Activated naive CD4-positive, alpha-beta T cell treated with anti-CD3 and anti-CD28 coated beads for 36 hours (primary cell): ENCODE measurements at regions not wholly inside any gene's neighbourhood (a gene's known extent, or its start where the extent isn't known, plus 50 kb on each side); places are given as distances from the start of the nearest gene placed in this dataset.

ENCODE experiments used
- CTCF ChIA-PET: fragments of 350-600 bp; sonication (Branson Sonifier 250); formaldehyde crosslinking; loops from one replicate; lab custom pipeline; 2021; ENCODE audit warnings: antibody characterized with exemption; lab: Charles Lee
- DNase-seq: peaks from one replicate; pipeline ENCODE4 v3.0.0-alpha.2; 2020
- H3K27ac Mint-ChIP-seq: one replicate; pipeline ENCODE4 v1.8.0; 2021; ENCODE audit warnings: mild to moderate bottlenecking, mixed read lengths
- H3K27me3 Mint-ChIP-seq: one replicate; pipeline ENCODE4 v1.8.0; 2021; ENCODE audit warnings: low read depth, mixed read lengths
- H3K36me3 Mint-ChIP-seq: one replicate; pipeline ENCODE4 v1.8.0; 2021; ENCODE audit warnings: low read depth, mixed read lengths
- H3K4me1 Mint-ChIP-seq: one replicate; pipeline ENCODE4 v1.8.0; 2021; ENCODE audit warnings: low read depth, mixed read lengths
- H3K4me3 Mint-ChIP-seq: one replicate; pipeline ENCODE4 v1.8.0; 2021; ENCODE audit warnings: mild to moderate bottlenecking, moderate library complexity, mixed read lengths
- H3K9me3 Mint-ChIP-seq: one replicate; pipeline ENCODE4 v1.8.0; 2021; ENCODE audit warnings: mixed read lengths
- intact Hi-C: fragments of 100-400 bp; cut with micrococcal nuclease; formaldehyde crosslinking; loops from one replicate; pipeline ENCODE4 v1.15.1; 2023

GRCh38 chr10:108861181-108861754, 1062.0 kb downstream of the XPNPEP1 start:
- CTCF ChIA-PET, result no interaction called here
- no peaks in the 10 kb centered on the region for H3K36me3 Mint-ChIP-seq
- H3K9me3 Mint-ChIP-seq, result peaks cover 1% of the 10 kb centered on the region
- no peak overlapping the region for H3K4me3 Mint-ChIP-seq
- no peak overlapping the region for H3K27ac Mint-ChIP-seq
- H3K4me1 Mint-ChIP-seq, result no peaks in the 10 kb centered on the region
- peaks cover 3% of the 10 kb centered on the region for H3K27me3 Mint-ChIP-seq
- DNase-seq, result no peak
- intact Hi-C loops, result no loop called here

- Mint-ChIP-seq H3K27me3 (no peaks in the 10 kb centered on the region), H3K36me3 (no peaks in the 10 kb centered on the region), H3K27ac (no peak overlapping the region), H3K9me3 (peaks cover 1% of the 10 kb centered on the region), H3K4me3 (no peak overlapping the region), H3K4me1 (no peaks in the 10 kb centered on the region)
- intact Hi-C loops, result no loop called here
- CTCF ChIA-PET, result no interaction called here
- DNase-seq, result no peak
Measured at GRCh38 chr10:108852211-108852610, 1071.1 kb downstream of the XPNPEP1 start.

- Mint-ChIP-seq H3K4me3 (no peak overlapping the region), H3K27me3 (no peaks in the 10 kb centered on the region), H3K36me3 (no peaks in the 10 kb centered on the region), H3K9me3 (peaks cover 1% of the 10 kb centered on the region), H3K27ac (no peak overlapping the region), H3K4me1 (no peaks in the 10 kb centered on the region)
- CTCF ChIA-PET, result no interaction called here
- DNase-seq, result no peak
- intact Hi-C loops, result no loop called here
Measured at GRCh38 chr10:108850138-108850854, 1073.0 kb downstream of the XPNPEP1 start.

- Mint-ChIP-seq H3K4me3 (no peak overlapping the region), H3K27ac (no peak overlapping the region), H3K9me3 (peaks cover 1% of the 10 kb centered on the region), H3K27me3 (no peaks in the 10 kb centered on the region), H3K36me3 (no peaks in the 10 kb centered on the region), H3K4me1 (no peaks in the 10 kb centered on the region)
- CTCF ChIA-PET, result no interaction called here
- intact Hi-C loops, result no loop called here
- DNase-seq, result no peak
Measured at GRCh38 chr10:108849688-108850087, 1073.6 kb downstream of the XPNPEP1 start.

- no peaks in the 10 kb centered on the region for H3K27me3 Mint-ChIP-seq
- intact Hi-C loops, result no loop called here
- no peaks in the 10 kb centered on the region for H3K36me3 Mint-ChIP-seq
- no peak overlapping the region for H3K27ac Mint-ChIP-seq
- peaks cover 1% of the 10 kb centered on the region for H3K9me3 Mint-ChIP-seq
- CTCF ChIA-PET, result no interaction called here
- H3K4me3 Mint-ChIP-seq, result no peak overlapping the region
- no peak for DNase-seq
- H3K4me1 Mint-ChIP-seq, result no peaks in the 10 kb centered on the region
Measured at GRCh38 chr10:108849186-108849585, 1074.1 kb downstream of the XPNPEP1 start.

- no peak overlapping the region for H3K27ac Mint-ChIP-seq
- CTCF ChIA-PET, result no interaction called here
- no peak overlapping the region for H3K4me3 Mint-ChIP-seq
- DNase-seq, result no peak
- H3K27me3 Mint-ChIP-seq, result no peaks in the 10 kb centered on the region
- intact Hi-C loops, result no loop called here
- peaks cover 1% of the 10 kb centered on the region for H3K9me3 Mint-ChIP-seq
- H3K36me3 Mint-ChIP-seq, result no peaks in the 10 kb centered on the region
- H3K4me1 Mint-ChIP-seq, result no peaks in the 10 kb centered on the region
Measured at GRCh38 chr10:108848046-108848445, 1075.3 kb downstream of the XPNPEP1 start.

- CTCF ChIA-PET, result no interaction called here
- Mint-ChIP-seq H3K27me3 (no peaks in the 10 kb centered on the region), H3K27ac (no peak overlapping the region), H3K4me1 (no peaks in the 10 kb centered on the region), H3K9me3 (no peaks in the 10 kb centered on the region), H3K36me3 (no peaks in the 10 kb centered on the region), H3K4me3 (no peak overlapping the region)
- DNase-seq, result no peak
- intact Hi-C loops, result no loop called here
Measured at GRCh38 chr10:108840944-108841343, 1082.4 kb downstream of the XPNPEP1 start.

GRCh38 chr10:108836362-108836761, 1086.9 kb downstream of the XPNPEP1 start:
- Mint-ChIP-seq H3K4me1 (no peaks in the 10 kb centered on the region), H3K27ac (no peak overlapping the region), H3K4me3 (no peak overlapping the region), H3K9me3 (no peaks in the 10 kb centered on the region), H3K27me3 (no peaks in the 10 kb centered on the region), H3K36me3 (no peaks in the 10 kb centered on the region)
- intact Hi-C loops, result no loop called here
- CTCF ChIA-PET, result no interaction called here
- no peak for DNase-seq

GRCh38 chr10:108822026-108822425, 1101.3 kb downstream of the XPNPEP1 start:
- Mint-ChIP-seq H3K4me1 (no peaks in the 10 kb centered on the region), H3K9me3 (peaks cover 2% of the 10 kb centered on the region), H3K27ac (no peak overlapping the region), H3K27me3 (no peaks in the 10 kb centered on the region), H3K36me3 (no peaks in the 10 kb centered on the region), H3K4me3 (no peak overlapping the region)
- CTCF ChIA-PET, result no interaction called here
- intact Hi-C loops, result no loop called here
- DNase-seq, result no peak

- H3K9me3 Mint-ChIP-seq, result peaks cover 1% of the 10 kb centered on the region
- H3K27me3 Mint-ChIP-seq, result no peaks in the 10 kb centered on the region
- intact Hi-C loops, result no loop called here
- no peak for DNase-seq
- no peak overlapping the region for H3K4me3 Mint-ChIP-seq
- no peaks in the 10 kb centered on the region for H3K36me3 Mint-ChIP-seq
- no peak overlapping the region for H3K27ac Mint-ChIP-seq
- no peaks in the 10 kb centered on the region for H3K4me1 Mint-ChIP-seq
- CTCF ChIA-PET, result no interaction called here
Measured at GRCh38 chr10:108819302-108819701, 1104.0 kb downstream of the XPNPEP1 start.

- intact Hi-C loops, result no loop called here
- no peak overlapping the region for H3K27ac Mint-ChIP-seq
- CTCF ChIA-PET, result no interaction called here
- H3K9me3 Mint-ChIP-seq, result peaks cover 2% of the 10 kb centered on the region
- no peak overlapping the region for H3K4me3 Mint-ChIP-seq
- no peaks in the 10 kb centered on the region for H3K4me1 Mint-ChIP-seq
- no peaks in the 10 kb centered on the region for H3K36me3 Mint-ChIP-seq
- no peak for DNase-seq
- no peaks in the 10 kb centered on the region for H3K27me3 Mint-ChIP-seq
Measured at GRCh38 chr10:108817584-108817983, 1105.7 kb downstream of the XPNPEP1 start.

GRCh38 chr10:108817135-108817534, 1106.2 kb downstream of the XPNPEP1 start:
- H3K4me1 Mint-ChIP-seq, result no peaks in the 10 kb centered on the region
- no peaks in the 10 kb centered on the region for H3K27me3 Mint-ChIP-seq
- intact Hi-C loops, result no loop called here
- no peak overlapping the region for H3K27ac Mint-ChIP-seq
- no peaks in the 10 kb centered on the region for H3K36me3 Mint-ChIP-seq
- CTCF ChIA-PET, result no interaction called here
- no peak for DNase-seq
- H3K4me3 Mint-ChIP-seq, result no peak overlapping the region
- peaks cover 2% of the 10 kb centered on the region for H3K9me3 Mint-ChIP-seq

GRCh38 chr10:108812906-108813305, 1110.4 kb downstream of the XPNPEP1 start:
- intact Hi-C loops, result loop anchor here (5.0 kb wide), 1 partner anchor 869 kb away; no protein-coding TSS in a partner anchor
- Mint-ChIP-seq H3K27me3 (no peaks in the 10 kb centered on the region), H3K4me3 (no peak overlapping the region), H3K4me1 (no peaks in the 10 kb centered on the region), H3K9me3 (peaks cover 2% of the 10 kb centered on the region), H3K27ac (no peak overlapping the region), H3K36me3 (no peaks in the 10 kb centered on the region)
- DNase-seq, result no peak
- CTCF ChIA-PET, result no interaction called here
